ENCODE measurements at regions not wholly inside any gene's neighbourhood (a gene's known extent, or its start where the extent isn't known, plus 50 kb on each side); places are given as distances from the start of the nearest gene placed in this dataset.
"Not testable (repeated sequence)": the region's sequence is repeated elsewhere in the genome, so short reads cannot be mapped to it uniquely, and the experiment has no call there.

DNA sequence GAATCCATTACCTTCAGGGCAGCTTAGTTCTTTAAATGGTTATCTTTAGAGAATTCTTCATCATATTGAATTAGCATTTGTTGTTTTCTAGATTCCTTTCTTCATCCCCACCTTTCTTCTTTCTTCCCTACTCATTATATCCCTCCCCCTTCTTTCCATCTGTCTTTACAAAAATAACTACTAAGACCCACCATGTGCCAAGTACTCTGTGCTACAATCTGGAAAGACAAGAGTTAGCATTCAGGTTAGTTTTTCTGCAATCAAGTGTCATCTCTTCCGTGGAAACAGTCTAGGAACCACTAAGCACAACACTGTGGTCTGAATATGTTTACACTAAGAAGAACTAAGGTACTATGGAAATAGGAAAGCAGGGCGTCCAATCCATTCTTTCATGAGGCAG, 897.4 kb upstream of the TENM4 start:
- DNase-seq (ENCODE audit: low read depth) = no peak

DNA sequence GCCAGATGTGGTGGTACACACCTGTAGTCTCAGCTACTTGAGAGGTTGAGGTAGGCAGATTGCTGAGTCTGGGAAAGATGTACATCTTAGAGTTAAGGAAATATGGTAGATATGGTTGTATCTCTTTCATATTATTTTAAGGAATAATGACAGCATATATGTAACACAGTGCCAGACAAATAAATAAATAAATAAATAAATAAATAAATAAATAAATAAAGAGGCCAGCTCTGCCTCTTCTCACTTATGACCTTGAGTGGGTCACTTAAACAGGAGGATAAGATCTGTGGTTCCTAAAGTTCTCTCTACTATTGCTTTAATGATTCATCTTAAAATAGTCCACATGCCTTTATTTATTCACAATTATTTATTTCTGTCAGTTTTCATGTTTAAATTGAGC, 890.9 kb upstream of the TENM4 start:
- no peak for DNase-seq (ENCODE audit: low read depth)

DNA sequence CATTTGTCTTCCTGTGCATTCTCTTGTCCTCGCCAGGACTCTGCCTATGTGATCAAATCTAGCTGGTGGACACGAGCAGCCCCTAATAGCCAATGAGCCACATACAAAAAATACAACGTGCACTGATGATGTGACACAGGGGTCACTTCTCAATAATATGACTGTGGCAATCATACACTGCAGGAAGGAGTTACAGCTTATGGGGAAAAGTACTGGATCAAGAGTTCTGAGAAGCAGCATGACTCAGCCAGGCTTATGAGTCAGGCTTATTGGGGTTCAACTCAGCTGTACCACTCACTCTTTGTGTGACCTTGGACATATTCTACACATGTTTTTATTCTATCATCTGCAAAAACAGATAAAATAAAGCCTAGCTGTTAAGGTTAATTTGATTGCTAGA, 889.4 kb upstream of the TENM4 start:
- no peak for DNase-seq (ENCODE audit: low read depth)

DNA sequence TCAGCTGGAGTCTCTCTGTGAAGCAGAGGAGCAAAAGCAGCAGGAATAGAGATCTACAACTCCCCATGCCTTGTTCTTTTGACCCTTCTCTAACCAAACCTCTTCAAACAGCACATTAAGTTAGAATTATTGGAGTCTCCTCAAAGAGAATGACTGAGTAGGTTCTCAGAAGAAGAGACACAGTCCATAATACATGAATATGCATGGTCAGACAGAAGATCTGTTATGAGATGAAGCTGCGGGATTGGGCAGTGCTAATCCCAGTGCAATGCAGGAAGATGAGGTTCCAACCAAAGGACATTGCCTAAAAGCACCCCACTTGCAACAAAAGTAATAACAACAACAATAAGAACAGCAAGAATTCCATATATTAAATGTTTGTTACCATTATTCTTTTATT, 887.9 kb upstream of the TENM4 start:
- no peak for DNase-seq (ENCODE audit: low read depth)

DNA sequence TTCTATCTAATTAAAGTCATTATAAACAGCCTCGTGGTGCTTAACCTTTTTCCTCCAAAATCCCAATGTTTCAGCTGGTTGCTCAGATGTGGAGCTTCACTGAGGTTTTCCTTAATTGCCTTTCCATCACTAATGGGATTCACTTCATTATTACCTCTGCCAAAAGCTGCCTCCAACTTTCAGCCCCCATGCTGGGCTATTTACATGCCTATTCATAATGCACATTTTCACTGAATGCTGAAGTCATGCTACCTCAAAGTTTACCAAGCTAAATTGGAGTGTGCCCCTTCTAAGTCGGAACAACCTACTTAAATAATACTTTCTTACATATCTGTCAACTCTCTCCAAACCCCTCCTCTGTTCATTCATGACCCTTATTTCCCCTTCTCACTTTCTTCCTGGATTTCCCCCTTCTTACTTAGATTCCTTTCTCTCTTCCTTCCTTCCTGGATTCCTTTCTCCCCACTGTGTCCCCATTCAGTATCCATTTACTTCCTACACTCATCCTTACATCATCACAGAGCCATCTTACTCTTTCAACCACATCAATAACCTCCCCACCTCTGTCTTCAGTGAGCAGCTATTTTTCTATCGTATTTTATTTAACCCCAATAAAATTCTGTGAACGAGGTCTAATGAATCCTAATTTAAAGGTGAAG, 887.3 kb upstream of the TENM4 start:
- no peak for DNase-seq (ENCODE audit: low read depth)

DNA sequence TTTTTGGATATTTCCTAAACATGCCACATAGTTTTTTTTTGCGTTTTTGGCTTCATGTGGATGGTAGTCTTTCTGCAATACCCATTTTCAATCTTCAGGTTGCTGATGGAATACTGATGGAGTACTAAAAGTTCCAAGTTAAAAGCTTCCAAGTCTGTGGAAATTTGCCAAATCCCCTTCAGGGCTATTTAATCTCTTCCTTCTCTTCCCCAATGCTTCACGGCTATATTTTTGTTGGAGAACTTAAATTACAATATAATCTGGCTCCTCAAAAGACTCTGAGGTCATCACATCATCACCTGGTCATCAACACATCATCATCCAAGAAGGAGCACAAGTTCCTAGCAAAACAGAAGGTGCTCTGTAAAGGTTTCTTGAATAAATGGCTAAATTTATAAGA, 881.0 kb upstream of the TENM4 start:
- no peak for DNase-seq (ENCODE audit: low read depth)

DNA sequence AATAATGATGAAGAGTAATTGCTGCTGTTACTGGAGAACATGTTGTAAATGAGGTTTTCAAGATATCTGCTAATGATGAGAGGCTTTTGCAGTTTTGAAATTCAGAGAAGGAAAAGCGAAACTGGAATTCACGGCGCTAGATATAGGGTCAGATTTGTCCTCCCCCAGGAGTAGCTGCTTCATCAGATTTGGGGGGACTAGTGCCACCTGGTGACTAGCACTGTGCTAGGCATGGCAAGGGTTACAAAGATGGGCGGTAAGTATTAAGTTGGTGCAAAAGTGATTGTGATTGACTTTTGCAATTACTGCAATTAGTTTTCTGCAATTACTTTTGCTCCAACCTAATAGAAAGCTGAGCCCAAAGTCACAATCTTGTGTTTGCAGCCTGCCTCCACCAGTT, 879.9 kb upstream of the TENM4 start:
- no peak for DNase-seq (ENCODE audit: low read depth)

DNA sequence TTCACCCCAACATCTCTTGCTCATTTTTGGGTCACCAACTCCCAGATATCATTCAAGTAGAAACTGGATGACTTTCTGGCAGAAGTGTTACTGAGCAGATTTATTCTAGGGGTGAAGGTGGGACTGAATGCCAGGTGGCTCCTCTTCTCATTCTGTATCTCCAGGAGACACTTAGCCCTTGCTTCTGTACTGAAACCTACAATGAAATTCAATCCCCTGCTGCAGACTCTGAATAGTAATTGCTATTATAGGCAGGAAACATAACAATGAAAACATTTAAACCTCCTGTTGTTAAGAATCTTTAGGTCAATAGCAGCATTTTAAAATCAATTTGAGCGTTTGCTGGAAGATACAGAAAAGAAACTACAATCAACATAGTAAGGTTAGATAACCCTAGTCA, 879.4 kb upstream of the TENM4 start:
- no peak for DNase-seq (ENCODE audit: low read depth)

DNA sequence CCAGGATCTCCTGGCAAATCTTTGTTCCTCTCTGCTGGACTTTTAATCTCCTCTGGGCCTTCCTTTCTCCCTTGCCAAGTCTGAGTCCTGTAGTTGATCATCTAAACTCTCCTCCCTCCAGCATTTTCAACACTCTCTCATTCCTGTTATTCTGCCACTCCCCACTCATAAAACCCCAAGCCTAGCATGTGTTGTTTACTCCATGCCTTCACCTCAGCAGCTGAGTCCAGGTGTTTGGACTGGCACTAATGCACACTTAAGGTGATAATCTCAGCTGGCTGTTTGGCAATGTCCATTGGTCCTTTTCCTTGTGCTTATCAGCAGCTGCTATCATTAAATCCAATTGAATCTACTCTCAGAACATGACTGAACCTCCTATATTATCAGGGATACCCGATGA, 876.8 kb upstream of the TENM4 start:
- no peak for DNase-seq (ENCODE audit: low read depth)

DNA sequence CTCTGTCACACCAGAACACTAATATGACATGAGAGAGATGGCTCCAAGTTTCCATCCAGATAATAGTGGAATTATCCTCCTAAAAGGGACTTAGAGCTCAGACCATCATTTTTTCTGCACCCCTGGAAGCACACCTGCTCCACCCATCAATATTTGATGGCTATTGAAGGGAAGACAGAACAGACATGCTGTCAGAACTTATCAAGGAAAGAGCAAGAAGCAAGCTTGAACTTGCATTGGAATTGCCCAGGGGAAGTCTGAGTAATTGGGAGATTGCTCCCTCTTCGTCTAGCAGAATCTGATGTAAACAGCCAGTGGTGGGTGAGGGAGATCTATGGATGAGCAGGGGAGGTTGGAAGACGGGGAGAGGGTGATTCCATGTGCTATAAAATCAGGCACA, 874.4 kb upstream of the TENM4 start:
- DNase-seq (ENCODE audit: low read depth) = no peak

DNA sequence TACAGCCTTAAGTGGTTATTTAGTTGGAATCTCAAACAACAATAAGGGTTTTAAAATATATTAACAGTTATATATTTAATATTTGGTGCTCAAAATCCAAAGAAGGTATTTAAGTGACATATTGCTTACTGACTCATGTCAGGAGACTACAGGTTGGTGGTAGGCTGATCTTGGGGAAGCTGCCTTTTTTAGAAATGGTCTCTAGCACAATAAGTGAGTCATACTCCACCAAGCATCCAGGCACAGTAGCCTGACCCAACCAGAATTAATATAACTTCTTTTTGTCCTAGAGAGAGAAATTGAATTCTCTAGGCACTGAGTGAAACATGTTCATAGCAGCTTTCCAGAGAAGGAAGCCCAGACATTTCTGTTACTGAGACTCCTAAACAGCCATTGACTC, 868.5 kb upstream of the TENM4 start:
- DNase-seq (ENCODE audit: low read depth) = no peak

DNA sequence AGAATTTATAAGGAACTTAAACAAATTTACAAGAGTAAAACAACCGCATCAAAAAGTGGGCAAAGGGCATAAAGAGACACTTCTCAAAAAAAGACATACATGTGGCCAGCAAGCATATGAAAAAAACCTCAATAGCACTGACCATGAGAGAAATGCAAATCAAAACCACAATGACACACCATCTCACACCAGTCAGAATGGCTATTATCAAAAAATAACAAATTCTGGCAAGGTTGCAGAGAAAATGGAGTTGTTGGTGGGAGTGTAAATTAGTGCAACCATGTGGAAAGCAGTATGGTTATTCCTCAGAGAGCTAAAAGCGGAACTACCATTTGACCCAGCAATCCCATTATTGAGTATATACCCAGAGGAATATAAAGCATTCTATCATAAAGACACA, 866.8 kb upstream of the TENM4 start:
- no peak for DNase-seq (ENCODE audit: low read depth)

DNA sequence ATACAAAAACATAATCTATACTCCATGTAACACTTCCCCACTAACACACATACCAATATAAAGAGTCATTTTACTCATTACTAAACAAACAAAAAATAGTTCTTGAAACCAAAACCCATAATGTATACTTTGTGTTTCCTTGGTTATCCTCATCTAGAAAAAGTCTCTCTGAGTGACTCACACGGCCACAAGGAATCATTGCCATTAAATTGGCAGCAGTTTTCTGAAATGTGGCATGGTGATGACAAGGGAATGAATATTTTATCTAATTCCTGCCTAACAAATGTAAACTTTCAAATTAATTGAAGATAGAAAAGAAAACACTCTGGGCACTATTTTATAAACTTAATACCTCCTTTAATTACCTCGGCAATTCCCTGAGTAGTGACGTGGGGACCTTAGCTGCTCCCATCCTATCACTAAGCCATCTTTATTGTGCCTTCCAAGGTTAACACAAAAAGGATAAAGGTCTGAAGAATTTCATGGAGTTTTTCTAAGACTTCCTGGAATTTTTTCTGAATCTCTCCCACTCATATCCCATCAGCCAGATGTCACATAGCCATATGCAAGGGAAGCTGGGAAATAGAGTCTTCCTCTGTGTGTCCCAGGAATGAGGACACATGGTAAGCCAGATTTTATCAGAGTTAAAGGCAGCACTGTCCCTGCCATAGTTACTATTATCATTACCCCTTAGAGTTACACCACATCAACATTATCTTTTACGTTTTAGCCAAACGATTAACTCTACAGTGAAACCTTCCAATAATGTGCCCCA, 857.2 kb upstream of the TENM4 start:
- no peak for DNase-seq (ENCODE audit: low read depth)

DNA sequence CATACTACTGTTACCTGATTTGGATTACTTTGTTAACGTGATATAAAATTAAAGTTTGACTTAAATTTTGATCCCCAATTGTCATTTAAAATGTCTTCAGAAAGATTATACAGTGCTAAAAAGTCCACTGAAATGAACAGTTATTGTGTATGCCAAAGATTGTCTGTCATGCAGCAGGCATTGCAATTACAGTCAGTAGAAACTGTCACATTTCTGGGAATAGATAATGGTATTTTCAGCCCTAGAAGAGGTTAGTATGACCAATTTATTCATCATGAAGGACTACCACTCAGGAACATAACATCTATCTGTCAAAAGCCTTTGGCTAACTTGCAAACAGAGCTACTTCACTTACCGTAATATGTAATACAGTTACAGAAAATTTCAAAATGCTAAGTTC, 852.5 kb upstream of the TENM4 start:
- DNase-seq (ENCODE audit: low read depth) = no peak

DNA sequence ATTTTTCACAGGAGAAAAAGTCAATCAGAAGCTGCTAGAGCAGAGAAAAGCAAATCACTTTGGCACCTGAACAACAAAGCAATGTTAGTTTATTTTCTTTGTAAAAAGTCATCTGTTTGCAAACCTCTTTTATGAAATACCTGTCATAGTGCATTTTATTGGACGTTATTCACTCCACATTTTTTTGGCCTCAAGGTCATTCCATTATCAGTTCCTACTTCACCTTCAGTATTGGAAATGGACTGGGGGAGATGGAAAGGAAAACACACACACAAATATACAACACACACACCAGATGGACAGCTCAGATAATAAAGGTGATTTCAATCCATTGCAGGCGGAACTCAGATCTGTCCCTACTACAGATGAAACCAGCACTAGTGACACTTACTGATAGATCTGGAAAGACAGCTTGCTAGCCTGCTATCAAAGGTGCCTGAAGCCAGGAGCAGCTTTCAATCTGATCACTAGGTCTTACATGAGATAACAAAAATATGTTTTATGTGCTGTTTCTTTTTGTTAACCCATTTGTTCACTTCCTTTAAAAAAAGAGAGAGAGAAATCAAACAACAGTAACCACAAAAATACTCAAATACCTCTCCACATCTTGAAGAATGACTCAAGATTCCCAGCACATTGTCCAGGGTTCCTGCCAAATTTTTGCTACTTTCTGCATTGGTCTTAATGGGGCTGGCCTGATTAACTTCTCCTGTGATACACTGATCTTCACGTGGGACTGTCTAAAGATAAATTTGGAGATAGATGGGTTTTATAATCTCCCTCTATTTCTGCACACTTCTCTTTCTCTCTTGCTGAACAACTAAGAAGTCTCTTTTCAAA, 844.3 kb upstream of the TENM4 start:
- DNase-seq (ENCODE audit: low read depth) = no peak

DNA sequence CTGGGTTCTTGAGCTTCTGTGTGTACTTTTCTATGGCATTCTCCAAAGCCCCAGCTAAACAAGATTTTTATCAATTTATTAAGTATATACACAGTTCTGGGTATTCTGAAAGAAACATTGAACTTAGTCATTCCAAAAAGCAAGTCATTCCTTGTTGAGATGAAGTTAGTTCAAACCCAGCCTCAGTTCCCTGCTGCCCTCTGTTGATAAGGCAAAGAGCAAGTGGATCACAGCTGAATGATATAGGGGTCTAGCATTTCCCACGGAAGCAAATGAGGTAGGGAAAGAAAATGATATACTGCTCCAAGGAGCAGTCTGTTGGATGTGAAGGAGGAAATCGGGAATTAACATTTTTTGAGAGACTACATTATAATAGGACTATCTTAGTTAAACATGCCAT, 841.8 kb upstream of the TENM4 start:
- DNase-seq (ENCODE audit: low read depth) = no peak

DNA sequence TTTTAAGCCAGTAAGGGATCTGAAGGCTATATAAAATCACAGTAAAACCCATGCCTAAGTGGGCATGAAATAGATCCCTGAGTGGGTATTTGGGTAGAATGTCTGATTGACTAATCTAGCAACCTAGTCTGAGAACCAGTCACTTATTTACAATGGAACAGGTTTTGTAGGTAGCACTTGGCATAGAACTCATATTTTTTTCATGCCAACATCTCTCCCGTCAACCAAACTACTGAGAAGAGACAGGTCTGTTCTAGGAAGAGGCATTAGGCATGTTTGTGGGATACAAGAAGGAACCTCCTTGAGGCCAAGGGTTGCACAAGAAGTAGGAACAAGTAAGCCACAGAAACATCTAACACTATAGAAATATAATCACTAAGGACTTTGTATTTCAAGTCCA, 840.4 kb upstream of the TENM4 start:
- DNase-seq (ENCODE audit: low read depth) = no peak

DNA sequence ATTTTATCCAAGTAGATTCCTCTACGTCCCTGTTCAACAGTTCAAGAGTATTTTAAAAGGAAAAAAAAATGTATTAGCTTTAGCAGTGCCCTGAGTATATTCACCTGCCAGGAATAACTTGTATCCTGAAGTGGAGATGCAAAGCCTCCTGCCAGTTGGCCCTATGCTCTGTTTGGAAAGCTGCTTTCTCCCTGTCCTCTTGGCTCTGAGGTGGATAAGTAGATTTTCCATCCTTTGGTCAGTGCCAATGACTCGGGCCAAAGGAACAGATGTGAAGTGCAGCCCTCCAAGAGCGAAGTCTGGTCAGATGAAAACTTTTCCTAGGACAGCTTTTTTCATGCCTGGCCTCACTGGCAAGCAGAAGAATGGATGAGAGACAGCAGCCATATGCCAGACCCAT, 839.9 kb upstream of the TENM4 start:
- DNase-seq (ENCODE audit: low read depth) = no peak

DNA sequence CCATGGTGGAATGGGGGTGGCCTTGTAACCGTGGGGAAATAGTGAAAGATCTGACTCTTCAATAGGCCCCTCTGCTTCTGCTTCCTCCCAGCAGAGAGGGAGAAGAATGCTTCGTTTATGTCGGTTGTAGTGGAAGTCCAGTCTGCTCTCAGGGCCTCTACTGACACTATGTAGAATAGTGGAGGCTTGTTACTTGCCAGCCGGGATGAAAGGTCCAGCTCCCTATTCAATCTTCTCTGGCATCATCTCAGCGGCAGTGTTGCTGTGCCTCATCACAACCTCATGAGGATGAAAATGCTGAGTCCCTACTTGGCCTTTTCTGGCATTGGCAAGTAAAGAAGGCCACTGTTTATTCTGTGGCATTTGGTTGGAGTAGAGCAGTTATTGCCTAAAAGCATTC, 820.9 kb upstream of the TENM4 start:
- no peak for DNase-seq (ENCODE audit: low read depth)

DNA sequence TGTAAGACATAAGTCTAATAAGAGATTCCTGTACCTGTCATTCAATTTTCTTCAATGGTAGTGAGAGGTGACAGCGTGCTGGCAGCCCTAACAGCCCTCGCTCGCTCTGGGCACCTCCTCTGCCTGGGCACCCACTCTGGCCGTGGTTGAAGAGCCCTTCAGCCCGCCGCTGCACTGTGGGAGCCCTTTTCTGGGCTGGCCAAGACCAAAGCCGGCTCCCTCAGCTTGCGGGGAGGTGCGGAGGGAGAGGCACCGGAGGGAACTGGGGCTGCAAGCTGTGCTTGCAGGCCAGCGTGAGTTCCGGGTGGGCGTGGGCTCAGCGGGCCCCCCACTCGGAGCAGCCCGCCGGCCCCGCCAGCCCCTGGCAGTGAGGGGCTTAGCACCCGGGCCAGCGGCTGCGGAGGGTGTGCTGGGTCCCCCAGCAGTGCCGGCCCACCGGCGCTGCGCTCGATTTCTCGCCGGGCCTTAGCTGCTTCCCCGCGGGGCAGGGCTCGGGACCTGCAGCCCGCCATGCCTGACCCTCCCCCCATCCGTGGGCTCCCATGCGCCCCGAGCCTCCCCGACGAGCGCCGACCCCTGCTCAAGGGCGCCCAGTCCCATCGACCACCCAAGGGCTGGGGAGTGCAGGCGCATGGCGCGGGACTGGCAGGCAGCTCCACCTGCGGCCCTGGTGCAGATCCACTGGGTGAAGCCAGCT, 816.6 kb upstream of the TENM4 start:
- not testable (repeated sequence) for DNase-seq (ENCODE audit: low read depth)

DNA sequence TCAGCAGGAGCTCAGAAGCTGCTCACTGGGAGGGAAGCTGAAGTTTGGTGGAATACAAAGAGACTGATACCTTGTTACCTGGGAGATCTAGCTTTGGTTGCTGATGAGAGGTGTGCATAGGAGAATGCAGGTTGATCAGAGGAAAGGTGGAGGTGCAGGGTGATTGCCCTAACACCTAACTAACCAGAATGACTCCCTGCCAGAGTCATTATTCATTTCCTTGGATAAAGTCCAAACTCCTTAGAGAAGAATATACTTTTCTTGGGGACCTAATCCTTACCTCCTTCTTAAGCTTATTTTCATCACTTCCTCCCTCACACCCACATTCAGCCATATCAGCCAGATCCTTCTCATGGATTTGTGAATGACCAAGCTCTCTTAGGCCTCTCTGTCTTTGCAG, 814.2 kb upstream of the TENM4 start:
- DNase-seq (ENCODE audit: low read depth) = no peak

DNA sequence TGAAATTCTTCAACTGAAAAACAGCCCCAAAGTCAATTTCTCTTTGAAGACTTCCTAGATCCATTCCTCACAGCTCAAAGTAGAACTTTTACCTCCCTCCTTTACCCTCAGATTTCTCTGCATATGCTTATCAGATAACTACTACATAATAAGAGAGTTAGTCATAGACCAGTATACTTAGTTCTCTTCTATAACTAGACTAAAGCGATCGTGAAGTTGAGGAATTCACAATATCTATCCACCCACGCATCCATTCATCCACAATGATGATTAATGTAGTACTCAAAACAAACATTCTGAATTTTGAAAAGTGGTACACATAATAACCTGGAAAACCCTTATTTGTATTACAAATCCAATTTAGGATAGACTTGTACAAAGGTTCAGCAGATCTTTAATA, 800.9 kb upstream of the TENM4 start:
- no peak for DNase-seq (ENCODE audit: low read depth)

DNA sequence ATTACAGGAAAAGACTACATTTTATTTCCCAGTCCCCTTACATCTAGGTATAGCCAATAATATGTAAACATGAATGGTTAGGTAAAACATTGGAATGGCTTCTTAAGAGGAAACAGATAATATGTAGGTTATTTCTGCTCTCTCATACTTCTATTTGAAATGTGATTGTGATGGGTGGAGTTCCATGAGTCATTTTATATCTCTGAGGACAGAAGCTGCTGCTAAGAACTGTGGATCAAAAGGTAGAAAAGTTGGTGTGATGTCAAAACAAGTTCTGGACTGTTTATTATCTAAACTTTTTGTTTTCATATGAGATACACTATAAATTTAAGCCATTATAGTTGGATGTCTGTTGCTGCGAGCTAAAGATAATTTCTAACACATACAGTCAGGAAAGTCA, 799.4 kb upstream of the TENM4 start:
- DNase-seq (ENCODE audit: low read depth) = no peak
